ENCODE measurements at regions not wholly inside any gene's neighbourhood (a gene's known extent, or its start where the extent isn't known, plus 50 kb on each side); places are given as distances from the start of the nearest gene placed in this dataset.

- no peak for TF ChIP-seq CTCF (IDR thresholded peaks at IDR 0.05)
- no peak for TF ChIP-seq POLR2A (IDR thresholded peaks at IDR 0.05)
- TF ChIP-seq POLR2AphosphoS5 (IDR thresholded peaks at IDR 0.05), result no peak
- TF ChIP-seq EP300 (IDR thresholded peaks at IDR 0.05), result no peak
These were observed 83.9 kb upstream of the NIPBL start for GRCh38 chr5:36792560-36793180.
